NCI-H748 (cell line): ENCODE measurements at regions not wholly inside any gene's neighbourhood (a gene's known extent, or its start where the extent isn't known, plus 50 kb on each side); places are given as distances from the start of the nearest gene placed in this dataset.
"Not testable (repeated sequence)": the region's sequence is repeated elsewhere in the genome, so short reads cannot be mapped to it uniquely, and the experiment has no call there.

Source experiments
- DNase-seq: peaks from one replicate; lab custom pipeline; 2025; ENCODE audit not compliant: unreplicated experiment; lab: John Stamatoyannopoulos, UW

DNA sequence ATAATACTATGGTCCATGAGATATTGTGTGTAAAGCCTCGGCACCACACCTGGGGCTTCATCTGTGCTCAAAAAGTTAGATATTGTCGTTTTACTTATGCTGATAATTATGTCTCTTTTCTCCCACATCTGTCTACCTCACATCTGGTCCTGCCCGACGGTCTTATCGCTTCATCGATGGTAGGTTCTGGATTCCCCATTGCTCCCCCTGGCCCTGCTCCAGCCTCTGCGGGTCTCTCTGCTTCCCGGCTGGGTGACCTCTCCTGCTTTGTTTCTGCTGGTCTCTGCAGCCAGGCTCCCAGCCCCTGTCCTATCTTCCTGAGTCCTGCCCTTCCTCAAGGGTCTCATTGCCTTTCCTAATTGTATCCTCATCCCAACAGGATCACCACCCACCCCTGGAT, 294.2 kb downstream of the NDUFA10 start:
- DNase-seq: no peak

DNA sequence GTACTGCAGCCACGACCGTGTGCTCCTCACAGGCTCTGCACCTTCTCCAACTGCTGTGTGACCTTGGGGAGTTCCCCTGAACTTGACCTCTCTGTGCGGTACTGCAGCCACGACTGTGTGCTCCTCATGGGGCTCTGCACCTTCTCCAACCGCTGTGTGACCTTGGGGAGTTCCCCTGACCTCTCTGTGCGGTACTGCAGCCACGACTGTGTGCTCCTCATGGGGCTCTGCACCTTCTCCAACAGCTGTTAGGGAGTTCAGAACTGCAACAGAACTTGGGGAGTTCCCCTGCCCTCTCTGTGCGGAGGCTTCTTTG, 294.6 kb downstream of the NDUFA10 start:
- not testable (repeated sequence) for DNase-seq

DNA sequence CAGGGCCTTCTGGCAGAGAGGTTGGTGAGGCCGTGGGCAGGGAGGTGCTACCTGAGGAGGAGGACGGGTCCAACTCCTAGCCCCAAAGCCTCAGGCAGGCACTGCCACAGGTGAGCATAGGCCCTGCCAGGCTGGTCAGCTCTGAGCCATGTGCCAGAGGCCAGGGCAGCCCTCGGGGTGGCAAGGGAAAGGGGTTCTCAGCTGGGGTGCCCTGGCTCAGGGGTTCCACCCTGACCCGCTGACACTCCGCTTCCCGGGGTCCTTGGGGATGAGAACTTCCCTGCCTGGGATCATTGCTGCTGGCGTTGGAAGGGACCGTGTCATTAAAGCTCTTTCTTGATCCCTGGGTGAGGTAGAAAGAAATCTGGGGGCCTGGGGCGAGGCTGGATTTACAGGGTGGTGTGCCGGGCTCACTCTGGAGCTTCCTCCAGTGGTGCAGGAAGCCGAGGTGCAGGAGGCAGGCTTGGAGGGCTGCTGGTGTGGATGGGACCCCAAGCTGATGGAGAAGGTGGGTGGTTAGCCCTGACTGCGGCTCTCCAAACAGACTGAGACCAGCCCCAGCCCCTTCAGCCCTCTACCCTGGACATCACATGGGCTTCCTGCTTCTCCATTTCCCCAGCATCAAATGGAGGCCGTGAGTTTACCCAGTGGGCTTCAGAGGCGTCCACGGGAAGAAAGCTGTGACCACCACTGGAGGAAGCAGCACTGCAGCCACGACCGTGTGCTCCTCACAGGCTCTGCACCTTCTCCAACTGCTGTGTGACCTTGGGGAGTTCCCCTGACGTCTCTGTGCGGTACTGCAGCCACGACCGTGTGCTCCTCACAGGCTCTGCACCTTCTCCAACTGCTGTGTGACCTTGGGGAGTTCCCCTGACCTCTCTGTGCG, 295.2 kb downstream of the NDUFA10 start:
- DNase-seq: no peak

DNA sequence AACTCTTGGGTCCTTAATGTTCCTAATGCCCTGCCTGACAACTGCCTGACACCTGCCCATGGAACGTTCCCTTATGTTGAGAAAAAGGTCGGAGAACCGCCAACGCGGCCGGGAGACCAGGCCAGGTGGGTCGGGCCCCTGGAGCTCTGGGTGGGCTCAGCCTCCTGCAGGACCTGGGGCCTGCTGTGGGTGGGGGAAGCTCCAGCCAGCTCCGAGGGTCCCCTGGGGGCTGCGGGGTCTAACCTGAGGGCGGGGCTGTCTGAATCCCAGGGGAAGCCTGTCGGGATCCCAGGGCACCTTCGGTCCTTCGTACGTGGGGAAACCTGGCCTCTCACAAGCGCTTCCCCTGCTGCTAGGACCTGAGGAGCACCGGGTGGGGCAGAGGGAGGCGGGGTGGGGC, 296.0 kb downstream of the NDUFA10 start:
- DNase-seq: no peak

DNA sequence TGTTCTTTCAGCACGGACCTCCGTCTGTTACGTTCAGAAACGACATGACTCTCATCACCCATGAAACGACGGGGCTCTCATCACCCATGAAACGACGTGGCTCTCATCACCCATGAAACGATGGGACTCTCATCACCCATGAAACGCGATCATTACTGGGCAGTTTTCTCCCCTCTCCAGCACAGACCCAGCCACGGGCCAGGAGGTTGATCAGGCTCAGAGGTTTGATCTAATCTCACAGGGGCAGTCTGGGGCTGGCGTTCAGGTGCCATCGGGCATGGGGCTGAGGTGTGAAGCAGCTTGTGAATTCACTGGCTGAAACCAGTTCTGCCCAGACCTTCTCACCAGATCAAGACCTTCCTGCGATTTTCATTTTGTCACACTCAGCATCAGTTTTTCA, 296.4 kb downstream of the NDUFA10 start:
- no peak for DNase-seq

DNA sequence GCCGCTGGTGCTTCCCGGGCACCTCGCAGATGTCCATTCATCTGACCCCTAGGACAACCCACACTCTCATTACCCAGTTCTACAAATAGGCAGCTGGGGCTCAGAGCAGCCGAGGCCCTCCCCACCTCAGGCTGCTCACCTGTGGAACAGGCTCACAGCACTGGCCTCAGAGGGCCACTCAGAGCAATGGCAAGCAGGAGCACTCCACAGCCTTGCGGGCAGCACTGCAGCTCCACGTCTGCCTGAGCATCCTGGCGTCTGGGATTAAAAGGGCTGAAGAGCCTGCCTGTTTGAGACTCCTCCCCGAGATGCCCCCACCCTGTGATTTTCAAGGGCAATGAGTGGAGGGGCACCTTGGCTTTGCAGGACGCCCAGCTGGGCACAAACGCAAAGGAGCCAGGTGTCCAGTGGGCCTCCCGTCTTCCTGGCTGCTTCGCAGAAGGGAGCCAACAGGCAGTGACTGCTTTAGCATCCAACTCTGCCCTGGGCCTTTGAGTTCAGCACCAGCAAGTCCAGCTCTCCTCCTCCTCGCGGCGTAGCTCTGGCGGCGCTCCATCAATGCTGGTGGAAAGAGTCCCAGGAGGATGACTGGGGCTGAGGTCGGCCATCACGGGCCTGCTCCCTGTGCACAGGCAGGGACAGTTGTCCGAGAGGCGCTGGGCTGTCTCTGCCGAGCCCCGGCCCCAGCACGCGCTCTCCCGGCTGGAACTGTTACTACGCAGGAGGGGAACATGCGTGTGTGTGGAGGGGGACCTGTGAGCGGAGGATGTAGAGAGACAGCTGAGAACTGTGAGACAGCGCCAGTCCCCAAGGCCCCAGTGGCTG, 297.2 kb downstream of the NDUFA10 start:
- no peak for DNase-seq

DNA sequence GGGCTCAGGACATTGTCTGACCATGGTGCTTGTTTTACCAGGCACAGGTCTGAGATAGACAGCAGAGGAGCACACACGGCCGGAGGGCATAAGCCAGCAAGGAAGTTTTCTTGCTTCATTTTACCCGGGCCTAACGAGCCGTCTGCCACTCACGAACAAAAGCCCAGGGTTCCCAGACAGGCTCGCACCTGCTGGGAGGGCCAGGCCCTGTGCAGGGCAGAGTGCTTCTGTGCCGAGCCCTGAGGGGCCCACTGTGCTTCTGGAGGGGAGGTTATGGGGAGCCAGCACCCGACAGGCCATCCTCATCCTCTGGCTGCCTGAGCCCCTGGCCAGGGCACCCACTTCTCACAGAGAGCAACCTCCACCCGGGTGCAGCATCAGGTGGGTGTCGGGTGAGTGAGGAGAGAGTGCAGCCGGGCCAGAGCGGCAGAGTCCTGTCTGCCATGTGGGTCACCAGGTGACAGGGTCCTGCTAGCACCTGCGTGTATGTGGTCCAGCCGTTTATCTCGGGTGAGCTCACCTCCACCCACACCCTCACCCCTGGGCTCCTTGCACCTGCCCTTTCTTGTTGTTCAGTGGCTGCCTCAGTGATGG, 297.9 kb downstream of the NDUFA10 start:
- no peak for DNase-seq

DNA sequence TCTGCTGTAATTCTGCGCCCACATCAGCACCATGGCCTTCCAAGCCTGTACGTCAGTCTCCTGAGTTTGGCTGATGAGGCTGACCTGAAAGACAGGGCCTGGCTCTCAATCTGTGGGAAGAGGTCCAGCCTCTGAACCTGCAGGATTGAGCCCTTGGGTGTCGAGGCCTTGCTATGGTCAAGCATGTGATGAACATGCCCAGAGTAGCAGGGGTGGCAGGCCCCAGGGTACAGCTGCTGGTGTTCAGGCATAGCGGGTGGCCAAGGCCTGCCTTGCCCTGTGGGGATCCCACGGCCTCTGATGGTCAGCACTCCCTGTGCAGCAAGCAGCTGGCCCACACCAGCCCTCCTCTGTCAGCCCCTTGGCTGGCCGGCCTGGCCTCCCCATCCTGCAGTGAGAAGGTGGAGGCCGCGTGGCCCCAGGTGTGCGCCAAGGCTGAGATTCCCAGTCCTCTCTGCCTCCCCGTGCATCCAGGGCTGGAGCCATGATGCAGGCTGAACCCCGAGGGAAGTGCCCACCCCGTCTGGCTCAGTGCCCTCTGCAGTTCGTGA, 298.4 kb downstream of the NDUFA10 start:
- DNase-seq: no peak

DNA sequence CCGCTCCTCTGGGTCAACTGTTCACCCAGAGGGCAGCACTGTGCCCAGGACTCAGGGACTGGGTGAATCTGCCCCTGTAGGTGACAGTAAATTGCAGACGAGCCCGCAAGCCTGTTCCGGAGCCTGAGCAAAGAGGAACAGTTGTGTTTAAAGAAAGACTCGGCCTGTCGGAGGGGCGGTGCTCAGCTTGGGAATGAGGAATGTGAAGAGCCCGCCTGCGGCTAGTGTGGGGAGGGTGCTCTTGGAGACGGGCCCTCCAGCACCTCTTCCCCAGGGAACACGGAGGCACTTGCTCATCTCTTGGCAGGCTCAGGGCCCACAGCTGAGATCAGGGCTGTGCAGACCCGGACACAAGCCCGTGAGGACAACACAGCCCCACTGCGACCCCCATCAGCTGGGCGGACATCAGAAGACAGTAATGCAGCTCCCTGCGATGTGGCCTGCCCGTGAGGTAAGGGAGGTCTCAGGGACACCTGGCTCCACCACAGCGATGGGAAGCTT, 299.0 kb downstream of the NDUFA10 start:
- DNase-seq: no peak

DNA sequence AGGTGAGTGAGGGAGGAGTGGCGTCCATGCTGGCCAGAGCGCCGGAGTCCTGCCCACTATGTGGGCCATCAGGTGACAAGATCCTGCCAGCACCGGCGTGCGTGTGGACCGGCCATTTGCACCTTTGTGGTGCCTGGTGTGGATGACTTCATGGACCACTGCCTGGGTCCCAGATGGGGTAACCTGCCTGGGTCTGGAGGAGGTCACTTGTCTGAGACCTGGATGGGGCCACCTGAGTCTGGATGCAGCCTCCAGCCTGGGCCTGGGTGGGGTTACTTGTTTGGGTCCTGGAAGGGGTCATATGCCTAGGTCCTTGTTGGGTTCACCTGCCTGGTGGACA, 299.6 kb downstream of the NDUFA10 start:
- no peak for DNase-seq

DNA sequence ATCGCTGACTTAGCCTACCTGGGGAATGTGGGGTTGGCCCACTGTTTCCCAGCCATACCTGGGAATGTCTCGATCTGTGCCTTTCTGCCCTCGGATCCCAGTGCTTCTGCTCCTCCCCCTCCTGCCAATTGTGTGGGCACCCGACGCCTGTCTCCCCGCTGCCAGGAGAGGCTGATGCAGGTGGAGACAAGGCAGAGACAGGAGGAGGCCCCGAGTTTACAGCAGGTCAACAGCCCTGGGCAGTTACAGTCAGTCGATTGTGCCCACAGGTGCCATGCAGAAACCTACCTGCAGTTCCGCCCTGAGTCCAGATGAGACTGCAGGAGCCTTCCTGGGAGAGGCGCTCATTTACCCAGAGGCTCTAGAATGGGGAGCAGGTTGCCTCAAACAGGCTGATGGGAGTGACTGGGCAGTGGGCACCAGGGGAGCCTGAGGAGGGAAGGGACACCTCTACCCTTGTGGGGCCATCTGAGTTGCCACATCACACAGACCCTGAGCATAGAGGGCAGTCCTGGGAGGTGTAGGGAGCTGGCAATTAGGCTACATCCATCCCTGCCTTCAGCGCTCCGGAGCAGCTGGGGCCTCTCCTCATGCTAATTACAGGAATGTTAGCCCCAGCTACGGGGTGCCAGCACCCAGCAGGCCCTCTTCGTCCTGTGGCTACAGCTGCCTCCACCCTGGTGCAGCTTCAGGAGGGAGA, 300.1 kb downstream of the NDUFA10 start:
- DNase-seq: no peak

DNA sequence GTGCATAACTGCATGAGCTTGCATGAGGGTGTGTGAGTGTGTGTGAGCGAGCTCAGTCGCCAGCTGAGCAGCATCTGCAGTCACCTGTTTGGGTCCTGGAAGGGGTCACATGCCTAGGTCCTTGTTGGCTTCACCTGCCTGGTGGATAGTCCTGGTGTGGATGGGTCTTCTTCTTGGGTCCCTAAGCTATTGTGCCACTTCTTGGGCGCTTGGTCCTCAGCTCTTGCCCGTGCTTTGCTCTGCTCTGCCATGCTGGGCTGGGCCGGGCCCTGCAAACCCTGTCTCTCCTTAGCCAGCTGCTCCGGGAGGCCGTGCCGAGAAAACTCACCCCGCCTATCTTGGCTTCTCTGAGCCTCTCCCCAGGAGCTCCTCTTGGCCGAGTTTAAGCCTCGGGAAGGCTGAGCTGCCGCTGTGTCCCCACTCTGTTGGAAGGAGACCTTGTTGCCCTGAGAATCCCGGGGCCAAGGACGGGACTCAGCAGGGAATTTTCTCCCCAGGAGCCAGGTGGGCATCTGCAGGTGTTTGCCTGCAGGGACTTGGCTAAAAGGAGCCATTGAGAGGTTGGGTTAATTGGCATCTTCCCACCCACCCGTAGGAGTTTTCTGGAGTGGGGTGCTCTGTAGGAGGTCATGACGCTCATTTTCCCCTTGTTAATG, 300.8 kb downstream of the NDUFA10 start:
- no peak for DNase-seq

DNA sequence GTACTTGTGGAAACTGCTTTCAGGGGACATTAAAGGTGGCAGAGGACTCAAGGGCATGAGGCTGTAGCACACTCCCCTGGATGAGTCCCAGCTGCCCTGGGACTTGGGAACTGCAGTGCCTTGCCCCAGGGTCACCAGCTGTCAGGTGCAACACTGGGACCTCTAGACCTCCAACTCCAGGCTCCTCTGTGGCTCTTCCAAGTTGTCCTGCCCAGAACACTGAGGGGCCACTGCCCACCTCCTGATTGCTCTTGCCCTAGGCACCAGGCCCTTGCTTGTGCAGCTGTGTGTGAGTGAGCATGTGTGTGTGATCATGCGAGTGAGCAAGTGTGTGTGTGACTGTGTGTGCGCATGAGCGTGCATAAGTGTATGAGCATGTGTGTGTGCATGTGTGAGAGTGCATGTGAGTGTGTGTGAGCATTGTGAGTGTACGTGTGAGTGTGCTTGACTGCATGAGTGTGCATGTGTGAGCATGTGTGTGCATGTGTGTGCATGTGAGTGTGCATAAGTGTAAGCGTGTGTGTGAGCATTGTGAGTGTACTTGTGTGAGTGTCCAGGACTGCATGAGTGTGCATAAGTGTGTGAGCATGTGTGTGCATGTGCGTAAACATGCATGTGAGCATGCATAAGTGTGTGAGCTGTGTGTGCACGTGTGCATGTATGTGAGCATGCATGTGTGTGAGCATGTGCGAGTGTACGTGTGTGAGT, 301.5 kb downstream of the NDUFA10 start:
- no peak for DNase-seq

DNA sequence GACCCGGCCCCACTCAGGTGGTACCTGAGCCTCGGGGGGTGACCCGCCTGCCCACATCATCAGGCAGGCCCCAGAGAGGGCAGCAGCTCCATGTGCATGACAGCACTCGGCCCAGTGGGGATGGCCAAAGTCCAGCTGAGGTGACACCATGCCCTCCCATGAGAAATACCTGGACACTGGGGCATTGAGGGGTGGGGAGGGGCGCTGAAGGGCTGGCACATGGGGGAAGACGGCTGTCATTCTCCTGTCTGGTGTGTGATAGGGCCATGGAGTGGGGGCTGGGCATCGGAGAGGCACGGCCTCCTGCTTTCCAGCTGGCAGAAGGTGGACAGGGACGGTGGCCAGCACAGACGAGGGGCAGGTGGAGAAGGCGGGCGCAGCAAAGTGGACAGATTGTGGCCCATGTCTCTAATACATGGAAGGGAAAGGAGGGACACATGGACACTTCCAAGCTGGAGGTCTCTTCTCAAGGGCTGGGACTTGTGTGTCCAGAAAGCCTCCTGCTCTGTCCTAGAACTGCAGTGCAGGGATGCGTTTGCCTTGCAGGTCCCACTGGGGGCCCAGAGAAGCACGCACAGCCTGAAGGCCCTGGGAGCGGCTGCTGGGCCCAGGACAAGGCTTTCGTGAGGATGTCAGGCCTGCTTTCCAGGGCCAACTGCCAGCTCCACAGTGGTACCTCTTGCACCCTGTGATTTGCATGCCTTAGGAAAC, 302.2 kb downstream of the NDUFA10 start:
- DNase-seq: no peak

DNA sequence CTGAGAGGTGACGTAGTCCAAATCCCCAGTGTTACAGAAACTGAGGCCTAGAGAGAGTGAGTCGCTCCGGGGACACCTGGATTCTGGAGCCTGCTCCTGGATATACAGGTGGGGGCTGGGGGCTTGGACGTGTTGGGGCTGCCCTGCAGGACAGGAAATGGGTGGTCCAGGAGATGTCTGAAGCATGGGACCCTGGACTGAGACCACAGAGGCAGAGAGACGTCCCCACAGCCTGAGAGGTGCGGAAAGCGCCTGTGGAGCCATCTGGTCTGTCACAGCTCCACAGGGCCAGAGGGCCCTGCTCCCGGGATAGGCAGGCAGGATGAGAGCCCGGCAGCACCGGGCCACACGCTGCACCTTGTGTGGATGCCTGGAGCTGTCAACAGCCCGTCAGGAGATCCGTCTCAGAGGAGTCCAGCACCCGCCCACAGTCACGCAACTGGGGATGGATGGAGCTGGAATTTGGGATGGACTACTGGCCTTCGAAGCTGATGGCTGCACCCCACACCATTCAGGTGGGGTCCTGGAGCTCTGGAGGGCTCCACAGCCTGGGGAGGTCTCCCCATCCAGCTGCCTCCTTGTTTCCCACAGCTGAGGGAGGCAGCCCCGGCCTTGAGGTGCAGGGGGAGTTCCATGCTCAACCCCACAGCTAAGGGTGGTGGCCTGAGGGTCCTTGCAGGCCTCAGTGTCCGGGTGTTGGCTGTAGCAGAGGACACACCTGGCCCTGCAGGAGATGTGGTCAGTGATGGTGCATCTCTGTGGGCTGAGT, 303.0 kb downstream of the NDUFA10 start:
- no peak for DNase-seq

DNA sequence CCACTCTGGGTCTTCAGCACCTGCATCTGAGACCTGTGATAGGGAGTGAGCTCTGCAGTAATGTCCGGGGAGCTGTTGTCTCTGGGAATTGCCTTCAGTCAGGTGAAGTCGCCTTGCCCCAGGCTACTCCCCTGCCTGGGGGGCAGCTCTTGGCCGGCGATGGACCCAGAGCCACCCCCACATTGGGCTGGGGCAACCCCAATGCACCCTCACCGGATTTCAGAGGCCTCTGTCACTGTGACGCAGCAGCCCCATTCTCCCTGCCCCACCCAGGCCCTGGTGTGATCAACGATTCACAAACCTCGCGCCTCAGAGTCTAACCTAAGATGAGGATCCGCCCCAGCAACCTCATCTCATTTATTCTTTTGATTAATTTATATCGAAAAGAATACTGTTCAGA, 303.6 kb downstream of the NDUFA10 start:
- DNase-seq: no peak

DNA sequence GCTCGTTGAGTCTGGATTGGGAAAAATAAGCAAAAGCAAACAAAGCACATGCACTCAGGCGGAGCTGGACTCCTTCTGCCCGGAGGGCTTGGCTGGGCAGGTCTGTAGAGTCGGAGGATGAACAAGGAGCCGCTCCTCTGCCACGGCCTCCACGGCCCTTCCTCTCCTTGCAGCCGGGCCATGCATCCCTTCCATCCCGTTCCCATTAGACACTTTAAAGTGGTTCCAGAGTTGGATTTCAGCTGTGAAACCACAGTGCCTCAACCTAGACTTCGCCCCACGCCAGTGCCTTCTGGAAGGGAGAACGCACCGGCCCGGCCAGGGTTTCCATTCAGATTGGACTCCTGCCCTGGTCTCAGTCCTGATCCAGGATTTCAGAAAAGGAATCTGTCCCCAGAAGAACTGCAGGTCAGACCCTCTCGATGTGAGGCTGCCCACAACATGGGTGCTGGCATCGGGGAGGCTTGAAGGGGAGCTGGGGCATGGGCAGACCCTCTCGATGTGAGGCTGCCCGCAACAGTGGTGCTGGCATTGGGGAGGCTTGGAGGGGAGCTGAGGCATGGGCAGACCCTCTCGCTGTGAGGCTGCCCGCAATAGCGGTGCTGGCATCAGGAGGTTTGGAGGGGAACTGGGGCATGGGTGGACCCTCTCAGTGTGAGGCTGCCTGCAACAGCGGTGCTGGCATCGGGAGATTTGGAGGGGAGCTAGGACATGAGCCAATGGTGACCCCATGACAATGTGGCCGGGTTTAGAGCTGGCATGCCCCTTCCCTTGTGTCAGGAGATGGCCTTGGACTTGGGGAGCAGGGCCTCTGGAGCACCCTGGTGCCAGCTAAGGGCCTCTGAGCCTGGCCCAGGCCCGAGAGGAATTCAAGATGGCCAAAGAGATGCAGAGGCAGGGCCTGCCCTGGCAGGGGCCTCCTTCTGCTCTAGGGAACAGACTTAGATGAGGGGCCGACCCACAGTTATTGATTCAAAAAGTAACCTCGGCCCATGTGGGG, 304.5 kb downstream of the NDUFA10 start:
- DNase-seq: no peak
